Liver (tissue), 3 donors: ENCODE measurements at regions not wholly inside any gene's neighbourhood (a gene's known extent, or its start where the extent isn't known, plus 50 kb on each side); places are given as distances from the start of the nearest gene placed in this dataset.

ENCODE experiments used
- CTCF ChIP-seq: fragments of 150-350 bp; IDR thresholded peaks from 2 replicates; pipeline ENCODE4 v1.5.1; 2017; ENCODE audit warnings: improper control_type of control experiment, low read depth, low read length; ENCODE audit not compliant: missing input control
- FOXA2 ChIP-seq: IDR thresholded peaks from 2 replicates; pipeline ENCODE4 v1.6.1; 2016; ENCODE audit warnings: antibody characterized with exemption
- GABPA ChIP-seq, 2 donors: IDR thresholded peaks in 1 of 2; conservative IDR thresholded peaks in 1 of 2; 2 replicates each; pipeline ENCODE4 v1.6.1; 2016; ENCODE audit warnings: antibody characterized with exemption in 2 of 2, mild to moderate bottlenecking in 1 of 2, moderate library complexity in 1 of 2
- YY1 ChIP-seq: IDR thresholded peaks from 2 replicates; pipeline ENCODE4 v1.6.1; 2016; ENCODE audit warnings: antibody characterized with exemption, mild to moderate bottlenecking
- TF ChIP-seq, protein P1 (sequence below): IDR thresholded peaks from 2 replicates; pipeline ENCODE4 v1.6.1; 2016; ENCODE audit warnings: antibody characterized with exemption
- donor health status: healthy.
- donor health status: healthy.

GRCh38 chr10:53619671-53620070, 847.1 kb upstream of the MBL2 start:
- TF ChIP-seq CTCF, result no peak
- no peak for TF ChIP-seq FOXA2
- TF ChIP-seq, protein P1, sequence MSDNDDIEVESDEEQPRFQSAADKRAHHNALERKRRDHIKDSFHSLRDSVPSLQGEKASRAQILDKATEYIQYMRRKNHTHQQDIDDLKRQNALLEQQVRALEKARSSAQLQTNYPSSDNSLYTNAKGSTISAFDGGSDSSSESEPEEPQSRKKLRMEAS, result no peak
- TF ChIP-seq YY1, result no peak
- no peak for TF ChIP-seq GABPA (IDR thresholded peaks at IDR 0.05 in 1 of 2, conservative IDR thresholded peaks at IDR 0.05 in 1 of 2)
